HFFc6 (cell line): ENCODE measurements at regions not wholly inside any gene's neighbourhood (a gene's known extent, or its start where the extent isn't known, plus 50 kb on each side); places are given as distances from the start of the nearest gene placed in this dataset.

ENCODE experiments used
- DNase-seq: peaks from one replicate; pipeline ENCODE4 v3.0.0-alpha.2; 2018
- H3K27ac Mint-ChIP-seq: 2 replicates; pipeline ENCODE4 v1.8.0; 2020; ENCODE audit warnings: mild to moderate bottlenecking, mixed read lengths
- H3K27me3 Mint-ChIP-seq: 2 replicates; pipeline ENCODE4 v1.8.0; 2021; ENCODE audit warnings: mild to moderate bottlenecking, moderate library complexity, mixed read lengths; ENCODE audit not compliant: insufficient read depth
- H3K36me3 Mint-ChIP-seq: 2 replicates; pipeline ENCODE4 v1.8.0; 2021; ENCODE audit warnings: low read depth, mixed read lengths
- H3K4me1 Mint-ChIP-seq: 2 replicates; pipeline ENCODE4 v1.8.0; 2020; ENCODE audit warnings: low read depth, mixed read lengths
- H3K4me3 Mint-ChIP-seq: 2 replicates; pipeline ENCODE4 v1.8.0; 2020; ENCODE audit warnings: mild to moderate bottlenecking, moderate library complexity, mixed read lengths
- H3K9me3 Mint-ChIP-seq: 2 replicates; pipeline ENCODE4 v1.8.0; 2020; ENCODE audit warnings: mild to moderate bottlenecking, mixed read lengths
- TF ChIP-seq, protein P1 (sequence below): fragments of 200-600 bp; sonication (generic); IDR thresholded peaks from 2 replicates; pipeline ENCODE4 v1.5.0; 2021; ENCODE audit warnings: antibody characterized with exemption, mild to moderate bottlenecking

DNA sequence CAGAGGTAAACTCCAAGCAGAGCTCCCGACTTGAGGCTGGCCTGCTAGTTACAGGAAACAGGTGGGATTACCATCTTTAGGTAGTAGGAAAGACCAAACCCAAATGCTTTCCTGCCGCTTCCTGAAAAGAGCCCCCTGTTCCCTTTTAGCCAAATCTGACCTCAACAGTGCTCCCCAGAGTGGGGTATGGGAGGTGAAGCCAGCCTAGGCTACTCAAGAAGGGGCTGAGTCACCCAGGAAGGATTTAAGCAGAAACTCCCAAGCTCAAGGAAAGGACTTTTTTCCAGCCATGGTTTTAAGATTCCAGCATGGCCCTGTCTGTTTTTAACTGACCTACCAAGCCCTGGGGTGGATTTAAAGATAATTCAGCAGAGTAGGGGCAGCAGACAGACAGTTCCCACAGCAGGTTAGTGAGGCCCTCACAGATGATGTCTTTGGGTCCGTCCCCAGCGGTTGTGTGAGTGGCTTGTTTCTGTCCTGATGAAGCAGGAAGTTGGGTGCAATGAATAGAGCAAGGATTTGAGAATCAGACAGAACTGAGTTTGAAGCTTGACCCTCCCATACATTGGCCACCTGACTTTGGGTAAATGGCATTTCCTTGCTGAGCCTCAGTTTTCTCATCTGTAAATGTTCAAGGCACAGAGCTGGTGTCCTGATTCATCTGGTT, 76.9 kb upstream of the MAFB start:
- no peak overlapping the region for H3K27ac Mint-ChIP-seq

GRCh38 chr20:40766790-40767614, 78.0 kb upstream of the MAFB start:
- Mint-ChIP-seq H3K4me1 (no peaks in the 10 kb centered on the region), H3K9me3 (no peaks in the 10 kb centered on the region), H3K27ac (no peak overlapping the region), H3K4me3 (no peak overlapping the region), H3K27me3 (peaks cover 5% of the 10 kb centered on the region), H3K36me3 (no peaks in the 10 kb centered on the region)
- no peak for DNase-seq
- TF ChIP-seq, protein P1, sequence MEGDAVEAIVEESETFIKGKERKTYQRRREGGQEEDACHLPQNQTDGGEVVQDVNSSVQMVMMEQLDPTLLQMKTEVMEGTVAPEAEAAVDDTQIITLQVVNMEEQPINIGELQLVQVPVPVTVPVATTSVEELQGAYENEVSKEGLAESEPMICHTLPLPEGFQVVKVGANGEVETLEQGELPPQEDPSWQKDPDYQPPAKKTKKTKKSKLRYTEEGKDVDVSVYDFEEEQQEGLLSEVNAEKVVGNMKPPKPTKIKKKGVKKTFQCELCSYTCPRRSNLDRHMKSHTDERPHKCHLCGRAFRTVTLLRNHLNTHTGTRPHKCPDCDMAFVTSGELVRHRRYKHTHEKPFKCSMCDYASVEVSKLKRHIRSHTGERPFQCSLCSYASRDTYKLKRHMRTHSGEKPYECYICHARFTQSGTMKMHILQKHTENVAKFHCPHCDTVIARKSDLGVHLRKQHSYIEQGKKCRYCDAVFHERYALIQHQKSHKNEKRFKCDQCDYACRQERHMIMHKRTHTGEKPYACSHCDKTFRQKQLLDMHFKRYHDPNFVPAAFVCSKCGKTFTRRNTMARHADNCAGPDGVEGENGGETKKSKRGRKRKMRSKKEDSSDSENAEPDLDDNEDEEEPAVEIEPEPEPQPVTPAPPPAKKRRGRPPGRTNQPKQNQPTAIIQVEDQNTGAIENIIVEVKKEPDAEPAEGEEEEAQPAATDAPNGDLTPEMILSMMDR = no peak

More for the DNA sequence above, 76.9 kb upstream of the MAFB start:
- Mint-ChIP-seq H3K27me3 (peaks cover 5% of the 10 kb centered on the region), H3K4me1 (no peaks in the 10 kb centered on the region), H3K4me3 (no peak overlapping the region), H3K9me3 (no peaks in the 10 kb centered on the region), H3K36me3 (no peaks in the 10 kb centered on the region)
- TF ChIP-seq, protein P1 = no peak
- no peak for DNase-seq

GRCh38 chr20:40767615-40767924, 78.5 kb upstream of the MAFB start:
- TF ChIP-seq, protein P1 = no peak
- no peak overlapping the region for H3K4me3 Mint-ChIP-seq
- H3K27me3 Mint-ChIP-seq = peaks cover 5% of the 10 kb centered on the region

DNA sequence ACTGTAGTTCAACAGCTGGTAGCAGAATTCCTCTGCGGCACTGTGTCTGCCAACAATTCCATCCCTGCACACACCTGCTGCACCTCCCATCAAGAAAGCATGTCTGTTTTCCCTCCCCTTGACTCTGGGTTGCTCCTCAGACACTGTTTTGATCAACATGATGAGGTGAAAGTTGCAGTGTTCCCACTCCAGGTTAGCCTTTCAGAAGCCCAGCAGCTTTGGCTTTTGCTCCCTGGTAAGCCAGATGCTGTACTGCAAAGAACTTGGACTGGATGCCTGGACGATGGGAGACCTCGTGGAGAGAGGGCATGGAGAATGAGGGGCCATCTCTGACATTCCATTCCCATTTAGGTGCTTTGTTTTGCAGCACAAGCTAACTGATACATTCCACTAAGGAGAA, 79.1 kb upstream of the MAFB start:
- H3K4me3 Mint-ChIP-seq = no peak overlapping the region
- H3K27ac Mint-ChIP-seq = no peak overlapping the region
- TF ChIP-seq, protein P1 = no peak
- no peaks in the 10 kb centered on the region for H3K9me3 Mint-ChIP-seq
- H3K4me1 Mint-ChIP-seq = no peaks in the 10 kb centered on the region
- H3K27me3 Mint-ChIP-seq = peaks cover 5% of the 10 kb centered on the region; the same call in 1 of the 2 replicates
- H3K36me3 Mint-ChIP-seq = no peaks in the 10 kb centered on the region
- no peak for DNase-seq

More at GRCh38 chr20:40767615-40767924, 78.5 kb upstream of the MAFB start:
- no peaks in the 10 kb centered on the region for H3K4me1 Mint-ChIP-seq
- H3K36me3 Mint-ChIP-seq = no peaks in the 10 kb centered on the region
- H3K9me3 Mint-ChIP-seq = no peaks in the 10 kb centered on the region
- DNase-seq = no peak
- H3K27ac Mint-ChIP-seq = no peak overlapping the region

DNA sequence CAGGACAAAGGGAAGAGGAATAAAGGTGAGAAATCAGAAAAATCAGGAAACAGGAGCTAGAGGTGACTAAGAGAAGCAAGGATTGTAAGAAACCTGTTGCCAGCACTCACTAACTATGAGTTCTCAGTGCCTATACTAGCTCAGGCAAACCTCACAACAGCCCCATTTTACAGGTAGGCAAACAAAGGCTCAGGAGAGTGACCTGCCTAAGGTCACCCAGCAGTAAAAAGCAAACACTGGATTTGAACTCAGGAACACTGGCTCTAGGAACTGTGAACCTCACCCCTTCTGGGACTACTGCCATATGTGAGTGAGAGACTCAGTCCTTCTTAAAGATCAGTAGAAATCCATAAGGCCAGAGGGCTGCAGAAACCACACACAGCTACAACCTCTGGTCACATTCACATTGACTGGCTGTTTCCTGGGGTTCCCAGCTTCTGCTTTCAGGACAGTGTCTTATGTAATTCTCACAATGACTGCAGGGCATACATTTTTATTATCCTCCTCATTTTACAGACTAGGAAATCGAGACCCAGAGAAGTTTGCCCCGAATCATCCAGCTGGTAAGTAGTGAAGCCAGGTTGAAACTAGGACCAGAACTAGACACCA, 80.7 kb upstream of the MAFB start:
- no peak overlapping the region for H3K27ac Mint-ChIP-seq
- H3K36me3 Mint-ChIP-seq = no peaks in the 10 kb centered on the region
- H3K4me1 Mint-ChIP-seq = no peaks in the 10 kb centered on the region
- H3K9me3 Mint-ChIP-seq = no peaks in the 10 kb centered on the region
- H3K4me3 Mint-ChIP-seq = no peak overlapping the region
- peaks cover 5% of the 10 kb centered on the region; the same call in 1 of the 2 replicates for H3K27me3 Mint-ChIP-seq
- no peak for DNase-seq
- TF ChIP-seq, protein P1 = no peak
